Large intestine (tissue), 3 donors: ENCODE measurements at regions not wholly inside any gene's neighbourhood (a gene's known extent, or its start where the extent isn't known, plus 50 kb on each side); places are given as distances from the start of the nearest gene placed in this dataset.

Source experiments
- DNase-seq, 2 donors: peaks; one replicate each; pipeline versions ENCODE4 v3.0.0 to v3.0.0-alpha.2; 2013
- H3K27ac ChIP-seq: one replicate; pipeline ENCODE4 v1.5.1; 2013; ENCODE audit warnings: low read length
- H3K27me3 ChIP-seq: 2 replicates; pipeline ENCODE4 v1.6.1; 2013; ENCODE audit warnings: low read length; ENCODE audit not compliant: control insufficient read depth, insufficient read depth
- H3K36me3 ChIP-seq: 2 replicates; pipeline ENCODE4 v1.6.1; 2013; ENCODE audit warnings: low read length; ENCODE audit not compliant: control insufficient read depth, insufficient read depth
- H3K4me1 ChIP-seq: one replicate; pipeline ENCODE4 v1.6.1; 2013; ENCODE audit warnings: low read length; ENCODE audit not compliant: control insufficient read depth, insufficient read depth
- H3K4me3 ChIP-seq: one replicate; pipeline ENCODE4 v1.5.1; 2013; ENCODE audit warnings: low read length
- H3K9me3 ChIP-seq: one replicate; pipeline ENCODE4 v1.6.1; 2013; ENCODE audit warnings: mild to moderate bottlenecking, low read depth, low read length, moderate library complexity; ENCODE audit not compliant: control insufficient read depth
- WGBS: methylation state at CpG from one replicate; pipeline ENCODE4 v1.1.5; 2013; ENCODE audit warnings: low lambda C conversion rate; ENCODE audit not compliant: insufficient coverage; 5-methylcytosine and 5-hydroxymethylcytosine counted together

DNA sequence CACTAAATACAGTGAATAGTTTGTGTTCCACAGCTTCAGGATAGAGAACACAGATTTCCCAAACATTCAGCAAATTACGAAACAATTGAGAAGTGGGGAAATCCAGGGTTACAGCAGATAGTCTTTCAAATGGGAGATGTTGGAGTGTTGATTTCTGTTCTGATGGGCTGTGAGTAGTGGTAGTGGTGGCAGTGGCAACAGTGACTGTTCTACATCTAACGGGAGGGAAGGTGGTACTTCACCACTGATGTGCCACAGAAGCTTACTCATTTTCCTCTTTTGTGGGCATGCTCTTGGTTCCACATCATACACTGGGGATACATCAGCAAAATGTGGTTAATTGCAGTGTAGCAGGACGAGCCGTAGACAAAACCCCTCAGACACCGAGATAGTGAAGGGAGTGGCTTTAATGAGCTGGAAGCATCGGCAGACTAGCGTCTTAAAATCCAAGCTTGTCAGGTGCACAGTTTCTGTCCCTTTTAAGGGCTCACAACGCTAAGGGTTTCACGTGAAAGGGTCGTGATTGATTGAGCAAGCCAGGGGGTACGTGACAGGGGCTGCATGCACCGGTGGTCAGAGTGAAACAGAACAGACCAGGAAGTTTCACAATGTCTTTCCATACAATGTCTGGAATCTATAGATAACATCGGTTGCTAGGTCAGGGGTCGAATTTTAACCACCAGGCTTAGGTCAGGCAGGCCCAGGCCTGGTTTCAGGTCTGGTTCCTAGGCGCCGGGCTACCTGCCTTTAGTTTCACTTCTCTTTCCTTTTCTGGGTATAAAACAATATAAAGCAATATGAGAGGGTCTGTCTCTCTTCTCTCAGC is 330.6 kb upstream of the FBXO33 start:
- no peaks in the 10 kb centered on the region for H3K9me3 ChIP-seq
- H3K27ac ChIP-seq: no peak overlapping the region
- WGBS: 83% methylated on average over 1 of the region's 16 CpGs
- DNase-seq: no peak
- no peaks in the 10 kb centered on the region for H3K36me3 ChIP-seq
- no peak overlapping the region for H3K4me3 ChIP-seq
- no peaks in the 10 kb centered on the region for H3K27me3 ChIP-seq
- H3K4me1 ChIP-seq: no peaks in the 10 kb centered on the region

DNA sequence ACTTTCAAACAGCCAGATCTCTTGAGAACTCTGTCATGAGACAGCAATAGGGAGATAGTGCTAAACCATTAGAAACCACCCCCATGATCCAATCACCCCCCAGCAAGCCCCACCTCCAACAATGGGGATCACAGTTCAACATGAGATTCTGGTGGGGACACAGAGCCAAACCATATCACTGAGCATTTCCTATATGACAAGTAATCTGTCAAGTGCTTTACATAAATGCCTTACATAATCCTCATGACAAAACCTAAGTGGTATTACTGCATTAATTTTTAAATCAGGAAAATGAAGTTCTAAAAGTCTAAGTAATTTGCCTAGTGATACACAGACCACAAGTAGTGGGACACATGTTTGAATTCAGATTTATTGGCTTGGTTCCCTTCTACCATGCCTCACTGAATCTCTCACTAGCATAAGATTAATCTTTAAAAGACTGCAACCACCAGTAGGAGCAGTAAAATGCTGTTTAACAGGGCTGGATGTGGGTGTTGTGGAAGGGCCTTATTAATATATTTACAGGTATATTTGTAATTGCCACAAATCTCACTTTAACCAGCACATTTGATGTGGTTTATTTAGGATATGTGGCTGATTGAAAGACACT is 323.1 kb upstream of the FBXO33 start:
- no peak for DNase-seq
- H3K27ac ChIP-seq: no peak overlapping the region

GRCh38 chr14:39740454-39740853 is 308.2 kb upstream of the FBXO33 start:
- Histone ChIP-seq H3K4me1 (peaks cover 2% of the 10 kb centered on the region), H3K27ac (no peak overlapping the region), H3K9me3 (no peaks in the 10 kb centered on the region), H3K4me3 (no peak overlapping the region), H3K36me3 (no peaks in the 10 kb centered on the region), H3K27me3 (no peaks in the 10 kb centered on the region)
- DNase-seq: no peak

More for the DNA sequence above, 323.1 kb upstream of the FBXO33 start:
- Histone ChIP-seq H3K9me3 (no peaks in the 10 kb centered on the region), H3K27me3 (no peaks in the 10 kb centered on the region), H3K36me3 (no peaks in the 10 kb centered on the region), H3K4me3 (no peak overlapping the region), H3K4me1 (no peaks in the 10 kb centered on the region)

DNA sequence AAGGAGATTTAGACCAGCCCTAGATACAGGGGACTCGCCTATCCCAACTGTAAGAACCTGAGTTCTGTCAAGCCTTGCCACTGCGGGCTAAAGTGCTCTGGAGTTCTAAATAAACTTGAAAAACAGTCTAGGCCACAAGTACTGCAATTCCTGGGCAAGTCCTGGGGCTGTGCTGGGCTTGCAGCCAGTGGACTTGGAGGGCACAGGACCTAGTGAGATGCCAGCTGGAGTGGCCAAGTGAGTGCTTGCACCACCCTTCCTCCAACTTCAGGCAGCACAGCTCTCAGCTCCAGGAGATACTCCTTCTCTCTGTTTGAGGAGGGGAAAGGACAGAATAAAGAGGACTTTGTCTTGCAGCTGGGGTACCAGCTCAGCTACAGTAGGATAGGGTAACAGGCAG is 307.6 kb upstream of the FBXO33 start:
- H3K27ac ChIP-seq: no peak overlapping the region
- H3K4me1 ChIP-seq: peaks cover 2% of the 10 kb centered on the region
- H3K27me3 ChIP-seq: no peaks in the 10 kb centered on the region
- no CpG with 5 or more reads among the region's 2 CpGs for WGBS
- H3K9me3 ChIP-seq: no peaks in the 10 kb centered on the region
- H3K4me3 ChIP-seq: no peak overlapping the region
- no peak for DNase-seq
- no peaks in the 10 kb centered on the region for H3K36me3 ChIP-seq

- Histone ChIP-seq H3K4me1 (no peaks in the 10 kb centered on the region), H3K9me3 (no peaks in the 10 kb centered on the region), H3K27me3 (no peaks in the 10 kb centered on the region), H3K36me3 (no peaks in the 10 kb centered on the region), H3K27ac (no peak overlapping the region), H3K4me3 (no peak overlapping the region)
- DNase-seq: no peak
These were observed 302.1 kb upstream of the FBXO33 start for GRCh38 chr14:39734306-39734705.

DNA sequence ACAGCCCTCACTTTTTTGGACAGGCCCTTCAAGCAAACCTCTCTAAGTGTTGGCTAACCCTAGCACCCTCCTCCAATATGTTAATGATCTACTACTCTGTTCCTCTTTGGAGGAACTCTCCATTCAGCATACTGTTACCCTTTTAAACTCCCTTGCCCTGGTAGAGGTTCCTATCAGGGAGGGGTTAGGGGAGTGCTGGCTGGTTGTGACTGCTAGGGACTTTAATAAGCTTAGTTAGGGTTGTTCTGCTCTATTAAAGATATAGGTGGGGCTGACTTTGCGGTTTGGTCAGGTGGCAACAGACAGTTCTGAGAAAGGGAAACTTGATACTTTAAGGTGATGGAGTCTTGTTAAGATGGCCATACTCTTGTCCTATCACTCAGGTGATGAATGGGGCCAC is 301.5 kb upstream of the FBXO33 start:
- H3K9me3 ChIP-seq: no peaks in the 10 kb centered on the region
- no peak for DNase-seq
- no peak overlapping the region for H3K27ac ChIP-seq
- H3K36me3 ChIP-seq: no peaks in the 10 kb centered on the region
- no peaks in the 10 kb centered on the region for H3K4me1 ChIP-seq
- no peaks in the 10 kb centered on the region for H3K27me3 ChIP-seq
- WGBS: 100% methylated on average over 1 of the region's 1 CpG
- no peak overlapping the region for H3K4me3 ChIP-seq

- H3K4me3 ChIP-seq: no peak overlapping the region
- no peaks in the 10 kb centered on the region for H3K36me3 ChIP-seq
- no peaks in the 10 kb centered on the region for H3K27me3 ChIP-seq
- no peak overlapping the region for H3K27ac ChIP-seq
- no peaks in the 10 kb centered on the region for H3K9me3 ChIP-seq
- H3K4me1 ChIP-seq: no peaks in the 10 kb centered on the region
- no peak for DNase-seq
- WGBS: 80% methylated on average over 1 of the region's 2 CpGs
These were observed 299.7 kb upstream of the FBXO33 start for GRCh38 chr14:39731912-39732311.

GRCh38 chr14:39726563-39726962 is 294.3 kb upstream of the FBXO33 start:
- Histone ChIP-seq H3K27ac (no peak overlapping the region), H3K4me3 (no peak overlapping the region), H3K4me1 (no peaks in the 10 kb centered on the region), H3K9me3 (no peaks in the 10 kb centered on the region), H3K36me3 (no peaks in the 10 kb centered on the region), H3K27me3 (no peaks in the 10 kb centered on the region)
- DNase-seq: no peak
- WGBS: 90% methylated on average over 2 of the region's 2 CpGs

- H3K27me3 ChIP-seq: no peaks in the 10 kb centered on the region
- H3K9me3 ChIP-seq: no peaks in the 10 kb centered on the region
- H3K4me3 ChIP-seq: no peak overlapping the region
- no CpG with 5 or more reads among the region's 2 CpGs for WGBS
- H3K36me3 ChIP-seq: no peaks in the 10 kb centered on the region
- no peaks in the 10 kb centered on the region for H3K4me1 ChIP-seq
- no peak for DNase-seq
- H3K27ac ChIP-seq: no peak overlapping the region
These were observed 290.5 kb upstream of the FBXO33 start for GRCh38 chr14:39722547-39723273.

DNA sequence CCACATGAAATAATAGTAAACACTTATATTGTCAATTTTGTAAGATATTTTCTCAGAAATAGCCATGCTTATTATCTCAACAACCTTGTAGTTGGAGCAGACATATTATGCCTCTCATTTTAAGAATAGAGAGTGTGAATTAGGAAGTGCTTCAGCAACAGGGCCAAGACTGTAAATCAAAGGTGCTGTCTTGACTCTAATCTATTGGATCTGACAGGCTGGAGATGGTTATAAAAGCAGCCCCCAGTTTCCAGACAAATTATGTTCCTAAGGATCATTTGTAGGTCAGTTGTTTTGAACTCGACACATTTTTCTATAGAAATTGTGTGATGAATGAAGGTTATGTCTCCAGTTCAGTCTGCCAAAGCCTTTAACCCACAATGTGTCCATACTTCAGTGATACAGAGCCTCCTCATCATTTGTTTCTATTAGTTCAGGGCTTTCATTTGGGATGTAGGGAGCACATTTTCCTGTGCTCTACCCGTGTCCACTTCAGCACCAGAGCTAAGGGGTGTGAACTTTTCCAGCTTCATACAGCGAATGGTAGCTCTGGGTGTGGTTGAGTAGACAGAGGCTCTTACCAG is 284.8 kb upstream of the FBXO33 start:
- Histone ChIP-seq H3K9me3 (no peaks in the 10 kb centered on the region), H3K27me3 (no peaks in the 10 kb centered on the region), H3K36me3 (no peaks in the 10 kb centered on the region), H3K4me1 (no peaks in the 10 kb centered on the region), H3K27ac (no peak overlapping the region), H3K4me3 (no peak overlapping the region)
- no peak for DNase-seq
- WGBS: no CpG with 5 or more reads among the region's 3 CpGs
